HG03175 (cell line): ENCODE measurements at regions not wholly inside any gene's neighbourhood (a gene's known extent, or its start where the extent isn't known, plus 50 kb on each side); places are given as distances from the start of the nearest gene placed in this dataset.
A peak's percentile ranks its signal among the peaks of the same experiment; 100 is the strongest.

ENCODE experiments used
- ATAC-seq: cut with Tn5 transposase; IDR thresholded peaks from one replicate; pipeline ENCODE4 v1.9.1; 2021; ENCODE audit warnings: mild to moderate bottlenecking, moderate library complexity; ENCODE audit not compliant: unreplicated experiment

DNA sequence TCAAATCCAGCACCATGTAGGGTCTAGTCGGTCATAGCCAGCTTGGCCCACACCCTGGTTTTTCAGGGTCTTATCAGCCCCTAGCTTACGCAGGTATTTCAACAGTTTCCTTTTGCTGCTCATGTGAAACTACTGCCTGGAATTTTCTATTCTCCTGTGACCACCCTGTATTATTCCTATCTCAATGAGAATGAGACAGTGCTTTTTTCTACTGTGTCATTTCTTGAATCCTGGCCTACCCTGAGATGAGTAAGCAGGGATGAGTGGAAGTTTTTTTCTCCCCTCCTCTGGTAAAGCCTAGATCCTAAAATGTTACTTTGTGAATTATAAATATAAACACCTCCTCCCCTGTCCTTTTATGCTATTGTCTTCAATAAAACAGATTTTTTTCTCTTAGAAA, 62.7 kb upstream of the ARID2 start:
- ATAC-seq, result no peak

DNA sequence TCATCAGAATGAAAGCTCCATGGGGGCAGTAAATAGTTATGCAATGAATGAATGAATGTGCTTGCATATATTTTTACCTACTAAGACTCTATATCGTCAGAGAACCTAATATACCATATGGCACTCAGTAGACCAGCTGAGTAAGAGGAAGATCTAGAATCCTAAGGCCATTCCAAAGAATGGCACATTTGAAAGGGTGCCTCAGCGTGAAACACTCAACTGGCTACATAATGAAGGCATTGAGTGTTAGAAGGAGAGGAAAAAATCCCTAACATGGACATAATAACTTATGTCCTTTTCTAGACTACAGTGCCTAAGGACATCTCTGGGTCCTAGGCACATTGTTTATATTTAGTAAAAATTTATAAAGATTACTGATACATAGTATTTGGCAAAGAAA, 61.7 kb upstream of the ARID2 start:
- ATAC-seq, result no peak

DNA sequence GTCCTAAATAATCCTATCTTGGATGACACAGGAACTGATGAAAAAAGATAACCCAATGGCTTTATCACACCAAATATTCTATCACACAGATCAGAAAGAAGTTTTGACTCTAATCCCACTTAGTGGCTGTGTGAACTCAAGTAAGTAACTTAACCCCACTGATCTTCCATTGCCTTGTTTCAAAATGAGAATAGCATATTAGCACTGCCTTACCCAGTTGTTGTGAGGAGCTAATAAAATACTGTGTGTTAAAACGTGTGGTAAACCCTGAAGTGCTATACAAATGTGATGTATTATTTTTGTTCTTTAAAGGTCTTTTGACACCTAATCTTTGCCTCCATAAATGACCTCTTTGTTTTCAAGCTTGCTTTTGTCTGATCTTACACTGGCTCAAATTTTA, 60.9 kb upstream of the ARID2 start:
- peak; percentile 13 for ATAC-seq

DNA sequence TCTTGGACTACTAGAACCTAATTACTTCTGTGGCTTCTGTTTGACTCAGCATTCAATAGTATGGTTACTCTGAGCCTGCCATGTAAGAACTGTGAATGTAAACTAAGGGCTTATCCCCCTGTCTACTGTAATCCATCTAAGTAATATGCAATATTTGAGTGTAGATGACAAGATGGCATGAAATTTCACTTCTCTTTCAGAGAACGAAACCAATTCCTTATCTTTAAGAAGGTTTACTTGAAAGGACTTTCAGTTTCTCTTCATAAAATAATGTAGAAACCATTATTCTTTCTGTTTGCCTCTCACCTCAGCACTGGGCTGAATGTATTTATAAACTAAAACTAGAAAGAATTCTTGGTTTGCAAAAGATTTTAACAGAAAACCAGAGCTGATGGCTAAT, 60.4 kb upstream of the ARID2 start:
- ATAC-seq, result peak; percentile 82

GRCh38 chr12:45669792-45670191, 59.7 kb upstream of the ARID2 start:
- ATAC-seq, result no peak

- peak; percentile 56 for ATAC-seq
These were observed 59.0 kb upstream of the ARID2 start for GRCh38 chr12:45670346-45671065.

DNA sequence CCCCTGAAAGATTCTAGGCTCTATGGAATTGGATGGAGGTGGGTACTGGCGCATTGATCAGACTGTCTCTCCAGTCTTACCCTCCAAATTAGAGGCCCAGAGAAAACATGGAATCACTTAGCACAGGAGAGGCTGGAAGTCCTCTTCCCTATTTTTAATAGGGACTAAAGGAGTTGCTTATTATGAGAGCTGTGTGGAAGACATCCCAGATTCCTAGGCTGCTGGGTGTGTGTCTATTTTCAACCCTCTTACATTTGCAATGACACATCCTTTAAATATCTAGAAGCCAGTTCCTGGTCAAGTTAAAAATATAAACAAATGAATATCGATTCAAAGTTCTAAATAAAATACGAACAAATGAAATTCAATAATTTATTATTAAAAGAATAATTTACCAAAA, 58.3 kb upstream of the ARID2 start:
- no peak for ATAC-seq

- no peak for ATAC-seq
These were observed 55.1 kb upstream of the ARID2 start for GRCh38 chr12:45674181-45674977.

DNA sequence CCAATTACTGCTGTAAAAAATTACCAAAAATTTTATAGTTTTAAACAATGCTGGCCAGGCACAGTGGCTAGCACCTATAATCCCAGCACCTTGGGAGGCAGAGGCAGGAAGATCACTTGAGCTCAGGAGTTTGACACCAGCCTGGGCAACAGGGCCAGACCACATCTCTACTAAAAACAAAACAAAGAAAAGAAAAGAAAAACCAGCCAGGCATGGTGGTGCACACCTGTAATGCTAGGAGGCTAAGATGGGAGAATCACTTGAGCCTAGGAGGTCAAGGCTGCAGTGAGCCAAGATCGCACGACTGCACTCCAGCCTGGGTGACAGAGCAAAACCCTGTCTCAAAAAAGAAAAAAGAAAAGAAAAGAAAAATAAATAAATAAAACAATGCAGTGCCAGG, 54.0 kb upstream of the ARID2 start:
- ATAC-seq, result no peak
